Keratinocyte (primary cell): ENCODE measurements at regions not wholly inside any gene's neighbourhood (a gene's known extent, or its start where the extent isn't known, plus 50 kb on each side); places are given as distances from the start of the nearest gene placed in this dataset.

Source experiments
- DNase-seq: peaks from one replicate; pipeline ENCODE4 v3.0.0-alpha.2; 2011; ENCODE audit warnings: low read depth, missing footprints, low spot score
- FAIRE-seq: peaks from 2 replicates; lab custom pipeline; 2011; peaks lifted over from hg19 to GRCh38; lab: Jason Lieb, UNC
- H2AFZ ChIP-seq: 2 replicates; pipeline ENCODE4 v1.6.0; 2012; ENCODE audit warnings: low read length, control low read depth, inconsistent platforms; ENCODE audit not compliant: control insufficient read depth
- H3K27ac ChIP-seq: 2 replicates; pipeline ENCODE4 v1.5.1; 2011; ENCODE audit warnings: low read length; ENCODE audit not compliant: control insufficient read depth, insufficient read depth
- H3K27me3 ChIP-seq: 3 replicates; pipeline ENCODE4 v1.6.0; 2011; ENCODE audit warnings: low read length; ENCODE audit not compliant: control insufficient read depth, insufficient read depth; ENCODE audit errors: extremely low read depth
- H3K36me3 ChIP-seq, 2 experiments: 2 replicates in 1 of 2; 3 replicates in 1 of 2; pipeline ENCODE4 v1.5.1; 2011; ENCODE audit warnings: low read length in 2 of 2, mild to moderate bottlenecking in 1 of 2; ENCODE audit not compliant: control insufficient read depth in 2 of 2, insufficient read depth in 2 of 2; ENCODE audit errors: extremely low read depth in 1 of 2
- H3K4me1 ChIP-seq: 3 replicates; pipeline ENCODE4 v1.5.1; 2011; ENCODE audit warnings: low read length; ENCODE audit not compliant: control insufficient read depth, insufficient read depth; ENCODE audit errors: extremely low read depth
- H3K4me2 ChIP-seq: 3 replicates; pipeline ENCODE4 v1.6.0; 2011; ENCODE audit warnings: low read depth, low read length; ENCODE audit not compliant: control insufficient read depth, insufficient read depth; ENCODE audit errors: extremely low read depth
- H3K4me3 ChIP-seq, 3 experiments: fragments of 200-600 bp in 1 of 3; sonication (generic) in 1 of 3; 2 replicates in 2 of 3; 3 replicates in 1 of 3; pipeline ENCODE4 v1.5.1; 2011 to 2016; ENCODE audit warnings: low read length in 3 of 3, mild to moderate bottlenecking in 3 of 3, control low read depth in 2 of 3, inconsistent platforms in 1 of 3, low read depth in 1 of 3, mixed read lengths in 1 of 3, mixed run types in 1 of 3, moderate library complexity in 1 of 3; ENCODE audit not compliant: control insufficient read depth in 2 of 3, insufficient read depth in 2 of 3; ENCODE audit errors: extremely low read depth in 1 of 3
- H3K79me2 ChIP-seq: 2 replicates; pipeline ENCODE4 v1.6.0; 2012; ENCODE audit warnings: low read length; ENCODE audit not compliant: control insufficient read depth, insufficient read depth
- H3K9ac ChIP-seq: 3 replicates; pipeline ENCODE4 v1.6.0; 2011; ENCODE audit warnings: low read length; ENCODE audit not compliant: control insufficient read depth, insufficient read depth; ENCODE audit errors: extremely low read depth
- H3K9me1 ChIP-seq: 3 replicates; pipeline ENCODE4 v1.6.0; 2011; ENCODE audit warnings: low read length; ENCODE audit not compliant: control insufficient read depth, insufficient read depth; ENCODE audit errors: extremely low read depth
- H3K9me3 ChIP-seq: 2 replicates; pipeline ENCODE4 v1.5.1; 2012; ENCODE audit warnings: low read depth, low read length; ENCODE audit not compliant: control insufficient read depth
- H4K20me1 ChIP-seq: 3 replicates; pipeline ENCODE4 v1.6.0; 2011; ENCODE audit warnings: low read length; ENCODE audit not compliant: control insufficient read depth, insufficient read depth; ENCODE audit errors: extremely low read depth
- EZH2 ChIP-seq: IDR thresholded peaks from one replicate; pipeline ENCODE4 v1.6.1; 2012; ENCODE audit warnings: inconsistent platforms, mild to moderate bottlenecking, low read length, moderate library complexity
- dilution Hi-C: fragments of 300-500 bp; cut with MboI; formaldehyde crosslinking; loops from one replicate; pipeline ENCODE4 v1.7.0; 2020; ENCODE audit warnings: low sequenced_read_pairs; ENCODE audit not compliant: extremely low pct_ligation_motif_present
- TF ChIP-seq, protein P1 (sequence below), 3 experiments: IDR thresholded peaks in 1 of 3; conservative IDR thresholded peaks in 1 of 3; optimal IDR thresholded peaks in 1 of 3; 2 replicates in 2 of 3; 3 replicates in 1 of 3; pipeline versions ENCODE3 to v1.5.1; 2011; ENCODE audit warnings: low read length in 3 of 3, mild to moderate bottlenecking in 3 of 3, moderate library complexity in 2 of 3, control low read depth in 1 of 3, inconsistent platforms in 1 of 3; ENCODE audit not compliant: insufficient read depth in 2 of 3; ENCODE audit errors: extremely low read depth in 1 of 3

DNA sequence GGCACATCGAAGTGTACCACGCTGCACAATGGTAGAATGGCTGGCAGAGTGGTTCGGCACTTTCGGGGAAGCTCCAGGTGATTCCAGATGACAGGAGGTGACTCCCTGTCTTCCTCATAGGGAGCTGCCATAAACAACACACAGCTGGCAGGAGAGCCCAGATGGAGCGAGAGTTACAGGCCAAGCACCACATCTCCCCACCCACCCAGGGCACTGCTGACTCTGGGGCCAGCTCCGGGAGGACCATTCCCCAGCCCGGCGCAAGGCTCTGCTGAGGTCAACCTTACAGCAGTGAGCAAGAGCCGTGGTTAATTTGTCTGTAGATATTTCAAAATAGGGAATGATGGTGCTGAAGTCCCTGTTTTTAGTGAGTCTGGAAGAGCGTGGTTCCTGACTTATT is 78.8 kb upstream of the HMGXB4 start:
- no peaks in the 10 kb centered on the region for H3K79me2 ChIP-seq
- H3K9ac ChIP-seq = no peak overlapping the region
- no peaks in the 10 kb centered on the region for H3K4me1 ChIP-seq
- H3K9me3 ChIP-seq = no peaks in the 10 kb centered on the region
- FAIRE-seq (no peak), DNase-seq (no peak)
- H4K20me1 ChIP-seq = no peaks in the 10 kb centered on the region
- H3K36me3 ChIP-seq = no peaks in the 10 kb centered on the region
- no peak overlapping the region for H3K4me3 ChIP-seq
- no peak overlapping the region for H2AFZ ChIP-seq
- dilution Hi-C loops = no loop called here
- no peak overlapping the region for H3K27ac ChIP-seq
- H3K4me2 ChIP-seq = no peak overlapping the region
- peaks cover 18% of the 10 kb centered on the region for H3K27me3 ChIP-seq
- H3K9me1 ChIP-seq = no peaks in the 10 kb centered on the region
- TF ChIP-seq EZH2 = no peak
- TF ChIP-seq, protein P1, sequence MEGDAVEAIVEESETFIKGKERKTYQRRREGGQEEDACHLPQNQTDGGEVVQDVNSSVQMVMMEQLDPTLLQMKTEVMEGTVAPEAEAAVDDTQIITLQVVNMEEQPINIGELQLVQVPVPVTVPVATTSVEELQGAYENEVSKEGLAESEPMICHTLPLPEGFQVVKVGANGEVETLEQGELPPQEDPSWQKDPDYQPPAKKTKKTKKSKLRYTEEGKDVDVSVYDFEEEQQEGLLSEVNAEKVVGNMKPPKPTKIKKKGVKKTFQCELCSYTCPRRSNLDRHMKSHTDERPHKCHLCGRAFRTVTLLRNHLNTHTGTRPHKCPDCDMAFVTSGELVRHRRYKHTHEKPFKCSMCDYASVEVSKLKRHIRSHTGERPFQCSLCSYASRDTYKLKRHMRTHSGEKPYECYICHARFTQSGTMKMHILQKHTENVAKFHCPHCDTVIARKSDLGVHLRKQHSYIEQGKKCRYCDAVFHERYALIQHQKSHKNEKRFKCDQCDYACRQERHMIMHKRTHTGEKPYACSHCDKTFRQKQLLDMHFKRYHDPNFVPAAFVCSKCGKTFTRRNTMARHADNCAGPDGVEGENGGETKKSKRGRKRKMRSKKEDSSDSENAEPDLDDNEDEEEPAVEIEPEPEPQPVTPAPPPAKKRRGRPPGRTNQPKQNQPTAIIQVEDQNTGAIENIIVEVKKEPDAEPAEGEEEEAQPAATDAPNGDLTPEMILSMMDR (optimal IDR thresholded peaks at IDR 0.05 in 1 of 3, IDR thresholded peaks at IDR 0.05 in 1 of 3, conservative IDR thresholded peaks at IDR 0.05 in 1 of 3; ENCODE audit: extremely low read depth in 1 of 3, insufficient read depth in 2 of 3, low read length in 3 of 3) = no peak

DNA sequence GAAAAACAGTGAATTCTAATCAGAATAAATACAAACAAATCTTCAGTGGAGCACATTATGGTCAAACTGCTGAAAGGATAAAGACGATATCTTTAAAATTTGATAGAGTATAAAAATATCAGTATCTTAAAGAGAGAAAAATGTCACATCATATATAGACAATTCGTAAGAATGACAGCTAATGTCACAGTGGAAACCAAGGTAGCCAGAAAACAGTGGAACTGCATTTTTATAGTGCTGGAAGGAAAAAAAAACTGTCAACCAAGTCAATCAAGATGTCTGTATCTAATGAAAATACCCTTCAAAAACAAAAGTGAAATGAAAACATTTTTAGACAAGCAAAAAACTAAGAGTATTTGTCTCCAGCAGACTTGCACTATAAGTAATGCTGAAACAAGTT is 73.4 kb upstream of the HMGXB4 start:
- Histone ChIP-seq H3K27ac (no peak overlapping the region), H3K79me2 (no peaks in the 10 kb centered on the region), H3K4me3 (no peak overlapping the region), H3K4me1 (no peaks in the 10 kb centered on the region), H3K4me2 (no peak overlapping the region), H3K9me1 (no peaks in the 10 kb centered on the region), H3K27me3 (peaks cover 6% of the 10 kb centered on the region), H2AFZ (no peak overlapping the region), H3K9me3 (no peaks in the 10 kb centered on the region), H3K9ac (no peak overlapping the region), H4K20me1 (no peaks in the 10 kb centered on the region), H3K36me3 (no peaks in the 10 kb centered on the region)
- DNase-seq (no peak), FAIRE-seq (no peak)
- dilution Hi-C loops = no loop called here
- TF ChIP-seq EZH2 = no peak
- TF ChIP-seq, protein P1 (optimal IDR thresholded peaks at IDR 0.05 in 1 of 3, IDR thresholded peaks at IDR 0.05 in 1 of 3, conservative IDR thresholded peaks at IDR 0.05 in 1 of 3; ENCODE audit: extremely low read depth in 1 of 3, insufficient read depth in 2 of 3, low read length in 3 of 3) = no peak
